DMS 273 treated with DMSO at 0.1 percent for 48 hours (cell line): ENCODE measurements at regions not wholly inside any gene's neighbourhood (a gene's known extent, or its start where the extent isn't known, plus 50 kb on each side); places are given as distances from the start of the nearest gene placed in this dataset.

Source experiments
- DNase-seq: peaks from one replicate; lab custom pipeline; 2025; lab: John Stamatoyannopoulos, UW

DNA sequence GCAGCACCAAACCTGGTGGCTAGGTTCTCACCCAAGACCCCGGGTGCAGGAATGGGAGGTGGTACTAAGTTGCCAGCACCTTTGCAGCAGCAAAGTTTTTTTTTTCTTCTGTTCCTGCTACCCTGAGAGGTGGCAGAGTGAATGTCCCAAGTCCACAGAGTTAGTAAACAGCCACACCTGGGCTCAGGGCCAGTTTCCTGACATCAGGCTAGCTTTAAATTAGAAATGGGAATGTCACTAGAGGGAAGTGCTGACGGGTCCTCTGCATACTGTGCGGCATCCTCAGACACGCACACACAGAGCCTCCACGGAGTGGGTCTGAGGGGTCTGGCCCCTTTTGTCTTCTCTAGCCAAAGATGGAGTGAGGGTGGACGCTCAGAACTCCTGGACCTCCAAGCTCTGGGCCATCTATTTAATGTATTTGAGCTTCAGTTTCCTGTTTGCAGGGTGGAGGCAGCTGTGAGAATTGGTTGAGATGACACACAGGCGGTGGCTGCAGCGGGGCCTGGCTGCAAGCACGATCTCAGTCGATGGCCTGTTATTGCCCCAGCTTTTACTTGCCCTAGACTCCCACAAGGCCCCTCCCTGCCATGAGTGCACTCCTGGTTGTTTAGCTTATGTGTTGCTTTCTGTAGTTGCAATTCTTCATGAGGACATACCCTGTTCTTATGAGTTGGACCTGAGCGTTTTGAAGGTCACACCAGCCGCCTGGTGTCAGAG lies 751.4 kb upstream of the HS6ST1 start:
- no peak for DNase-seq

DNA sequence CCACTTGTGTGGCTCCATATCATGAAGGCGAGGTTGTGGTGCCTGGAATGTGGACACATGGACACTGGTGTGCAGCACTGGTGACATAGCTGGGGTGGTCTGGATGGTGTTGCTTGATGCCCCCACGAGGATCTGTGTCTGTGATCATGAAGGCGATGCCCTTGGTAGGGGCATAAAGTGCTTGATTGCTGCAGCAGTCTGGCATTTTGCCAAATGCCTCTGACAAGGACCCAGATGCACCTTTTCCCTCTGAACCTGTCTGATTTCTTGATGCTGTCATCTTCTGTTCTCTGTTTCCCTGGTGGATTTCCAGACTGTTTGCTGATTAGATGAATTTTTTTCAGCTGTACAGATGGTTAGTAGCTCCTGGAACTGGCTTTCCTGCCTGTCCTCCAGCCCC lies 752.0 kb upstream of the HS6ST1 start:
- DNase-seq: no peak

GRCh38 chr2:129071531-129071930 lies 752.9 kb upstream of the HS6ST1 start:
- no peak for DNase-seq

GRCh38 chr2:129074298-129074920 lies 755.7 kb upstream of the HS6ST1 start:
- no peak for DNase-seq

- DNase-seq: no peak
Measured at GRCh38 chr2:129078548-129078947, 759.9 kb upstream of the HS6ST1 start.

DNA sequence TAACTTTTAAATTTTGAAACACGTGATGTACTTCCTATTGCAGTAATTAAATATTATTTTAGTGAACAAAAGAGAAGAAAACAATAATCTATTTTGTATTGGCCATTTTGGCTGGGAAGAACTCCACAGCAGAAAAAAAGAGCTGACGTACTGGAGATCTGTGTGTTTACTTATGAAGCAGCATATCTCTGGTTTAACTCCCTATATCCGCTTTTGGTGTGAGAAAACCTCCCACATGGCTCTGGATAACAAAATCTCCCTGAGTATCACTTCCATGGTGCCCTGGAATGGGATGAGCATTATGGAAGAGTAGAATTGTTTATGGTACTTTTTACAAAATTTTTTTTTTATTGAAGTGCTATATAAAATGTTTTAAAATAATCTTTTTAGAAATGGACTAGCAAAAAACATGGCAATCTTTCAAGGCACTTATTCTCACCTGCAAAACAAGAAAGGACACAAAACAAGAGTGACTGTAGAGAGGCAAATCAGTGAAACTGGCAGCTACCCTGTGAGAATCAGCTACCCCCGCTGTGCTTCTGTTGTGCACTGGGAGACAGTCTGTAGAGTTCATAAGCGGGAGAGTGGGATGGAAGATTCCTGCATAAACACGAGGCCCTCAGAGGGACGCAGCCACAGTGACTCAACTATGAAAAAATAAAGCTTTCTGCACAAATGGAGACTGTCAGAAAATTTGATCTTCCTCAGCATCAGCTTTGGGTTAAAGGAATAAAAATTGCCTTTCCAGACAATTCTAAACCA lies 762.2 kb upstream of the HS6ST1 start:
- no peak for DNase-seq

DNA sequence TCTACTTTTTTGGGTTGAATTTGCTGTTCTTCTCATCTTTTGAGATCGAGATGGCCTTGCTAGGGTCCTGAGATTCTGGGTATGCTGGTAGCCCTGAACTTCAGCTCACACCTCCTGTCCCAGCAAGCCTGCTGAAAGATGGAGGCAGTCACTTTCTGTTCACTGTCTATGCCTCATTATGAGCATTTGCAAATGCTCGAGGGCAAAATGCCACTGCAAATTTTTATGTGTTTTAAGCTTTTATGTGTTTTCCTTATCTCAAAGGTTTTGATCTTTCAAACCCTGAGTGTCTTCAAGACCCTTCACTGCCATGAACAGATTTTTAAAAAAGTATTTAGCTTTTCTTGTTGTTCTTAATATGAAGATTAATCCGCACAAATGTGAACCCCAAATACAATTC lies 766.7 kb upstream of the HS6ST1 start:
- no peak for DNase-seq

DNA sequence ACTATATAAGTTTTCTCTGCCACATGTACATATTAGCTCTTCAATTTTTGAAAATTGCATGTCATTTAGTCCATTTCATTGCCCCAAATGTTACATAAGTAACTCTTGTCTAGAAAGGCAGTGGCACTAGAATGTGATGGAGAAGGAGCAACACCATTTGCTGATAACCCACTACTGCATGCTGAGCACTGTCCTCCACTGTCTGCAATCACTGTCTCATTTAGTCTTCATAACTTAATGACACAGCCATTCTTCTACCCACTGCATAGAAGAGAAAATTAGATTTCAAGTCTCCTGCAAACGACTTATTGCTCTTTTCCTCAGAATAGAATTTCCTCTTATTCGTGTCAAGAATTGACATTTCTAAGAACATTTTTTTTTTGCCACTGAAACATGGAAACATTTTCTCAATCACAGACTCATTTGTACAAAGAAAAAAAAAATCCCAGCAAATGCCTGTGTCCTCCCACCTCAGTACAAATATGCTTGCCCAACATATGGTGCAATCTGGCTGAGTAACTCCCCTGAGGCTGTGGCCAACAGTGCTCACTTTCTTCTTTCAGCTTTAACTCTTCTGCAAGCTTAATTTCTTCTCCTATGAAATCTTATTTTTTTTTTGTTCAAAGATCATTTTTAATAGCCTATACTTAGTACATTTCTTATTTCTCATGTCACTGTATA lies 768.6 kb upstream of the HS6ST1 start:
- DNase-seq: peak; percentile 51

DNA sequence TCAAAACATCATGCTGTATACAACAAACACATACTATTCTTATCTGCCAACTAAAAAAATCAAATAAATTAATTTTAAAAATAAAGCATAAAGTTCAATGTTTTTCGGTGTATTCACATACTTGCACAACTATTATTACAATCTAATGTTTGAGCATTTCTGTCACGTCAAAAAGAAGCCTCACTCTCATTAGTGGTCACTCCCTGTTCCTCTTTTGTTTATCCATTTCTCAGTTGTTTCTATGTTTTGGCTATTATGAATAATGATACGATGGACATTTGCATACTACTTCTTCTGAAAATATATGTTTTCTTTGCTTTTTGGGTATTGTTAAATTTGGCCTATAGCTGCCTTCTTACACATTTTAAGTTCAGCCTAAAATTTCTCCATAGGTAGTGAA lies 773.0 kb upstream of the HS6ST1 start:
- no peak for DNase-seq

DNA sequence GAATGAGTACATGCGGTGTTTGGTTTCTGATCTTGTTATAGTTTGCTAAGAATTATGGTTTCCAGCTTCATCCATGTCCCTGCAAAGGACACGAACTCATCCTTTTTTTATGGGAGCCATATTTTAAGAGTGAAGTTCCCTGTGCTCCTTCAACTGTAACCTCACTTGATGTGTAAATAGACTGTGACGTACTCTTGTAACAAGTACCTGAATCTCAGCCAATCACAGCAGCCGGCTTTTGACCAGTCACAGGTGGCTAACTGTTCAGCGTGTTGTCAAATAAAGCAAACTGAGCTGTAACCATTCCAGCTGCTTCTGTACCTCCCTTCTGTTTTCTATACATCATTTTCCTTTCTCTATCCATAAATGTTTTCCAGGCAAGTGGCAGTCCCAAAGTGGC lies 774.3 kb upstream of the HS6ST1 start:
- DNase-seq: no peak

- DNase-seq: no peak
Measured at GRCh38 chr2:129101186-129101585, 782.5 kb upstream of the HS6ST1 start.

DNA sequence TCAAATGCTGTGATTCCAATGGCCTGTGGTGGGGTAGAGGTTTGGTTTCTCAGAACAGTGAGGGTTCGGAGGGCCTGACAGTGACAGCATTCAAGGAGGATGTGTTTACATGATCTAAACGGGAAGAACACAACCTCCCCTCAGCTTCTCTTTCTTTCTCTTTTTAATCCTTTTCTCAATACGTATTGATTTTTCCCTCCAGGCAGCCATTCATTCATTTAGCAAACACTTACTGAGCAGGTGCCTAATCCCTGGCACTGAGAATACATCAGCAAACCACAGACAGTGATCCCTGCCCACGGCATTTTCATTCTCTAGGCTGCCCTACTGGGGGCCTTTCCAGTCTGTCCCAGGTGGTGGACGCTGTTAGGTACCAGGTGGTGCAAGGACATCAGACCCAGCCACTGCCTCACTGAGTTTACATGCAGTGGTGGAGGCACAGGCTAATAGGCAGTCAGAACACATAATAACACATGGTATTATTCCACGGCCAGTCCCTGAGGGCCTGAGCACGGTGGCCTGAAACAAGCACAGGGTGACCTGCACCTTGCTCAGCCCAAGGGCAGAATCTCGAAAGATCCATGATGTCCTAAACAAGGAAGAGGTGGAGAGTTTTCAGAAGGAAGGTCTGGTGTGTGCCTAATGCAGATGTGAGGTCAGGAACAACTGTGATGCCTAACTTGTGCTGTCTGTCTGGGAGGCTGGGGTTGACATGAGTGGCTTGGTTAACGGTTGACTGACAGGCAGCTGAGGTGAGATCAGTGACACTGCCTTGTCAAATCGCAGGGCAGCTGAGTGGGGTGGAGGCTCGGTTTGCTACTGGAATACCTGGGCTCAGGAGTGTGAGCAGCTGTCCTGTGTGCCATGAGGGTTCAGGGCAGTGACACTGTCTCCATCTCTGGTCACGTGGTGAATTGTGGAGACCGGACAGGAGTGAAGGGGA lies 785.5 kb upstream of the HS6ST1 start:
- no peak for DNase-seq

DNA sequence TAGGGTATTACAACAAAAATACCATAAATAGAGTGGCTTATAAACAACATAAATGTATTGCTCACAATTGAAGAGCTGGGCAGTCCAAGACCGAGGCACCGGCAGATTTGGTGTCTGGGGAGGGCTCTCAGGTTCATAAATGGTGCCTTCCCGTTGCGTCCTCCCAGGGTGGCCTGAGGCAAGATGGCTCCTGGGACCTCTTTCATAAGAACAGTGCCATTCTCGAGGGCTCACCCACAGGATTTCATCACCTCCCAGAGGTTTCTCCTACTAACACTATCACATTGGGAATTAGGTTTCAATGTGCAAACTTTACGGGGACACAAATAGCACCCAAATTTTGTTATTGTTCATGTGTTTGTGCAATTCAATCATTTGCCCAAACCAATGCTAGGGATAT lies 793.5 kb upstream of the HS6ST1 start:
- no peak for DNase-seq

DNA sequence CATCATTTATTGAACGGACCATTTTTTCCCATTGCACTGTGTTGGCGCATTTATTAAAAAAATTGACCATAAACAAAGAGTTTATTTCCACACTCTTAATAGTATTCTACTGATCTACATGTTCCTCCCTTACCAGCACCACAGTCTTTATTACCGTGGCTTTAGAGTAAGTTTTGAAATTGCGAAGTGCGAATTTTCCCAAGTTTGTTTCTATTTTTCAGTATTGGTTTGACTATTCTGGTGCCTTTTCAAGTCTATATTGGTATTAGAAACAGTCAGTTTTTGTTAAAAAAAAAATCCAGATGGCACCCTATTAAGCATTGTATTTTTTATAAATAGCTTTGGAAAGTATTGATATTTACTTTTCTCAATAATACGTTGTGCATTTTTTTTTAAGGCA lies 795.1 kb upstream of the HS6ST1 start:
- DNase-seq: no peak

DNA sequence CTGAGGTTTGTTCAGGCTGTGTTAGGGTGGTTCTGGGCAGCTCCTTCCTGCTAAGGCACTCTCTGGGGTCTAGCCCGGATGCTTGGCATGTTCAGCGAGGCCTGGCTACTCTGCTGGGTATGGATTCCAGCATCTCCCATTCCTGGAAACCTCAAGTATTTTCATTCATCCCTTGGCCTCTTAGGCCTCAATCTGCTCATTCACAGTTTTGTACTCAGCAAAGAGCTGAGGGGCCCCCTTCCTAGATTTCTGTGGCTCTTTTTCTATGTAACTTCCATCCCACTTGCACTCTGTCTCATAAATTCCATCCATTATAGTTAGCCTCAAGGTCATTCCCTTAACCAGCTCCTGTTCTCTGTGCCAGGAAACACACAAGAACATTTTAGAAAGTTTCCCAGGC lies 798.8 kb upstream of the HS6ST1 start:
- no peak for DNase-seq

GRCh38 chr2:129118296-129118695 lies 799.6 kb upstream of the HS6ST1 start:
- no peak for DNase-seq

DNA sequence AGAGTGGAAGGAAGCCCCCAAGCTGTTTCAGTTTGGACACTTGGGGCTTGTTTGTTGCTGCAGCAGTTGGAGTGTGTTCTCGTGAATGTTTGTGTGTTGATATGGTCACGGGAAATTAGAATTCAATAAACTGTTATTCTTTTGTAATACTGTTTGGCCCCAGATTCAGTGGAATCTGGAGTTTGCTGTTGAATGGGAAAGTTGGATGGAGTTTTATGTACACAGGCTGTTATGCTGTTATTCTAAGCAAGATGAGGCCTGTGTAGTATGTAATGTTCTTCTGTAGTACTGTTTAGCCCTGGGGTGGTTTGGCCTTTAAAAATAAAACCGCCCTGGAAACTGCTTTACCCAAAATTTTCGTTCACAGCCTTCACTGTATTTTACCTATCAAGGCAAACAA lies 810.4 kb upstream of the HS6ST1 start:
- no peak for DNase-seq

DNA sequence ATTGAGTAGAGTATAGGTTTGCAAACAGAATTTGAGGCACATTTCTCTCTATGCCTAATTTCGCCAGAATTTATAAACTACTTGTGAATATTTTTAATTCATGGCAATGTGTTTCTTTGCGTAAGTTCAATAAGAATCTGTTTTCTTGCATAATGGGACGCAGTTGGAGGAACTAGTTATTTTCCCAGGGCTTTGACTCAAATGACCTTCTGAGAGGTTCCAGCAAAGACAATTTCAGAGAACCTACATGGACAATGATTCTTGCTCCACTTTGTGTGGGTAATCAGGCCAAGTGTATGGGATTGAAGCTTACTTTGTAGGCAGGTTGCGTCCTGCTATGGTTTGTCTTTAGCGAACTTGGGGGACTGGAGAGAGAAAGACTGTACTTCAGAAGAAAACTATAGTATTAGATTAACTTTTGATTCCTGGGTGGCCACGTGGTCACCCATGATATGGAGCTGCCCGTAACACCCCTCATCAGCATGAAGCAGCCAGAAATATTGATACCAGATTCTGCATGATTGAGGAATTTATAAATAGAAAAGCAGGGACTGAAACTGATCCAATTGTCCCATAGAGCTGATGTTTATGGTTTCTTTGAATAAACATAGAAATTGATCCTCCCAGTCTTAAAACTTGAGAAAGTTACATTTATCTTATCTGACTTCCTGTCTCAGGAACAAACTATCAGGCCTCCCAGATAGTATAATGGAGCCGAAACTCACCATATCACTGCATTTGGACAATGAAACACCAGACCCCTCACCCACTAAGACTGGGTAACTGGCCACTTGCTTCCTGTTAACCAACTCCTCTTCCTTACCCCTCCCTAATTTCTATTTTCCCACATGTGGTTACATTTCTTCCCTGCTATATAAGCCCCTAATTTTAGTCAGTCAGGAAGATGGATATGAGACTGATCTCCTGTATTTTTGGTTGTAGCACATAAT lies 815.3 kb upstream of the HS6ST1 start:
- DNase-seq: no peak

DNA sequence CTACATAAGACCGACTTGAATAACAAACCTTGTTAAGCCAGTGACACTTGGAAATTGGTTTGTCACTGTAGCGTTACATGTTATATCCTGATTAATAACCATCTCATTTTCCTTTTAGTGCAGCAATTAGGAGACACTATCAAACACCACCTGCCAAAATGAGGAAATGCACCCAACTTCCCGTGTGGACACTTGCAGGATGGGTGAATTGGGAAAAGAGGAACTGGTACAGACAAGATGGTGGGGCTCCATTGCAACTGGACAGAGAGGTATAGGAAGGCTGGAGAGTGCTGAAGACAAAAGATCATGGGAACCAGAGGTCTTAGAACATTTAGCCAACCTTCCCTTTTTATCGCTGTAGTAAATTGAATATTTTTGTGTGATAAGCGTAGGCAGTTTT lies 816.3 kb upstream of the HS6ST1 start:
- no peak for DNase-seq

- no peak for DNase-seq
Measured at GRCh38 chr2:129139380-129139779, 820.7 kb upstream of the HS6ST1 start.
